GM12873 (cell line): ENCODE measurements at regions not wholly inside any gene's neighbourhood (a gene's known extent, or its start where the extent isn't known, plus 50 kb on each side); places are given as distances from the start of the nearest gene placed in this dataset.

Experiments
- TF ChIP-seq, protein P1 (sequence below): IDR thresholded peaks from 2 replicates; pipeline ENCODE4 v1.5.1; 2012; ENCODE audit warnings: low read depth, mild to moderate bottlenecking, moderate library complexity, low read length, control low read depth; ENCODE audit not compliant: insufficient read depth; ENCODE audit errors: missing control alignments

DNA sequence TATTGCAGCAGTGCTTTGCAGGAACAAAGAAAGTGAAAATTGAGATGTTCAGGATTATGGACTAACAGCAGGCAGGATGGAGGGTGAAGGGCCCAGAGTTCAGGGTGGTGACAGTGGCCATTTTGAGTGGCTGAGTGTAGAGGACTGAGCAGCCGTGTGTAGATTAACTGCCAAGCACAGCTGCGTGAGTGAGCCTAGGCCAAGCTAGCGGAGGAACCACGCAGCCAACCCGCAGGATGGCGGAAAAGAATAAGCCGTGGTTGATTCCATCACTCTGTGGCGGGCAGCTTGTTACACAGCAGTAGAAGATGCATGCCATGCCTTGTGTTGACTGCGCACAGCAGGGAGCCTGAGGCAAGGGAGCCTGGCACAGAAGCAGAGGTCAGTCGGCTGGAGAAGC is 102.5 kb upstream of the KIF26B start:
- TF ChIP-seq, protein P1, sequence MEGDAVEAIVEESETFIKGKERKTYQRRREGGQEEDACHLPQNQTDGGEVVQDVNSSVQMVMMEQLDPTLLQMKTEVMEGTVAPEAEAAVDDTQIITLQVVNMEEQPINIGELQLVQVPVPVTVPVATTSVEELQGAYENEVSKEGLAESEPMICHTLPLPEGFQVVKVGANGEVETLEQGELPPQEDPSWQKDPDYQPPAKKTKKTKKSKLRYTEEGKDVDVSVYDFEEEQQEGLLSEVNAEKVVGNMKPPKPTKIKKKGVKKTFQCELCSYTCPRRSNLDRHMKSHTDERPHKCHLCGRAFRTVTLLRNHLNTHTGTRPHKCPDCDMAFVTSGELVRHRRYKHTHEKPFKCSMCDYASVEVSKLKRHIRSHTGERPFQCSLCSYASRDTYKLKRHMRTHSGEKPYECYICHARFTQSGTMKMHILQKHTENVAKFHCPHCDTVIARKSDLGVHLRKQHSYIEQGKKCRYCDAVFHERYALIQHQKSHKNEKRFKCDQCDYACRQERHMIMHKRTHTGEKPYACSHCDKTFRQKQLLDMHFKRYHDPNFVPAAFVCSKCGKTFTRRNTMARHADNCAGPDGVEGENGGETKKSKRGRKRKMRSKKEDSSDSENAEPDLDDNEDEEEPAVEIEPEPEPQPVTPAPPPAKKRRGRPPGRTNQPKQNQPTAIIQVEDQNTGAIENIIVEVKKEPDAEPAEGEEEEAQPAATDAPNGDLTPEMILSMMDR, result no peak

DNA sequence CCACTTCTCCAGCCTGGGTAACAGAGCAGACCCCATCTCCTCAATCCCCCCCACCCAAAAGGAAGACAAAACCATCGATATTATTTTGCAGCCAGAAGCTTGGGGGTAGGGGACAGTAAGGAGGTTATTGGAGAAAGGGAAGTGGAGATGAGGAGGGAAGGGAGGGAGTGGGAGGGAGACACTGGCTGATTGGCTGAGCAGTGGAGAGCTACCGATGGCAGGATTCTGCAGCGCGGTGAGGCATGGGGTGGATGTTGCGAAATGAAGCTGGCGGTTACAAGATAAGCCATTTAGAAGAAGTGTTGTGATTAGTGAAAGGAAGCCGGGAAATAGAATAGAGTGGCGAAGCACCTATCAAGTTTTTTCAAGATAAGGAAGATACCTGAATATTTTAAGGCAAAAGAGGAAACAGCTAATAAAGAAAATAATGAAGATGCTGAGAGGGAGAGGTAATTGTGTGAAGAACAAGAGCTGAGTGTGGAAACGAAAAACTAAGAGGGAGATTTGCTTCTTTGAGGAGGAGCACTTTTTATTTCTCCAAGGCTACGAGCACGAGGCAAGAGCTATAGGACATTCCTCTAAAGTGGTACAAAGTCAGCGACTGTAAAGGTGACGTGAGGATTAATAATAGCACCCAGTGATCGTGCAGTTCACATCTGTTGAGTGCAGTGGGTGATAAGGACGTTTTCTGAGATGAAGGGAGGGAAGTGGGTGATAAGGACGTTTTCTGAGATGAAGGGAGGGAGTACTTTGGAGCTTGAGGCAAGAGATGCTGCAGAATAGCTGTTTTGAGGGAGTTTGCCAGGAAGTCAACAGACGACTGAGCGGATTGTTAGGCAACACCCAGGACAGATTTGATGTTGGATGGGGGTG is 103.2 kb upstream of the KIF26B start:
- TF ChIP-seq, protein P1, result no peak

GRCh38 chr1:245046769-245047168 is 108.0 kb upstream of the KIF26B start:
- TF ChIP-seq, protein P1, result no peak

DNA sequence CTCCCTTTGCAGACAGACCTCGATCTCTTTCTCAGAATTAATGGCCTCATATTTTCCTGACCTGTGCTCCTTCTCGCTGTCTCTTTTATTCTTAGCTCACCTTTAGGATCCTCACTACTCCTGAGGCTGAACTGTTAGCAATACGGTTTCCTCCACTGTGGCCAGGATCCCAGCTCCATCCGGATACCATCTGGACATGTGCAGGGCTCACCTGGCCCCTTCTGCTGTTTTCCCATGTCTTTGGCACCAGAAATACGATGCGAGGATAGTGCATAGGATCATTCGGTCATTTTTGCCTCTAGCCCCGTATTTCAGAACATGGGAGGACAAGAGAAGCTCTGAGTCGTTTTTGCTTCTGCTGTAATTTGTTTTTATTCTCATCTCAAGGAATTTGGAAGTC is 108.5 kb upstream of the KIF26B start:
- TF ChIP-seq, protein P1, result no peak

DNA sequence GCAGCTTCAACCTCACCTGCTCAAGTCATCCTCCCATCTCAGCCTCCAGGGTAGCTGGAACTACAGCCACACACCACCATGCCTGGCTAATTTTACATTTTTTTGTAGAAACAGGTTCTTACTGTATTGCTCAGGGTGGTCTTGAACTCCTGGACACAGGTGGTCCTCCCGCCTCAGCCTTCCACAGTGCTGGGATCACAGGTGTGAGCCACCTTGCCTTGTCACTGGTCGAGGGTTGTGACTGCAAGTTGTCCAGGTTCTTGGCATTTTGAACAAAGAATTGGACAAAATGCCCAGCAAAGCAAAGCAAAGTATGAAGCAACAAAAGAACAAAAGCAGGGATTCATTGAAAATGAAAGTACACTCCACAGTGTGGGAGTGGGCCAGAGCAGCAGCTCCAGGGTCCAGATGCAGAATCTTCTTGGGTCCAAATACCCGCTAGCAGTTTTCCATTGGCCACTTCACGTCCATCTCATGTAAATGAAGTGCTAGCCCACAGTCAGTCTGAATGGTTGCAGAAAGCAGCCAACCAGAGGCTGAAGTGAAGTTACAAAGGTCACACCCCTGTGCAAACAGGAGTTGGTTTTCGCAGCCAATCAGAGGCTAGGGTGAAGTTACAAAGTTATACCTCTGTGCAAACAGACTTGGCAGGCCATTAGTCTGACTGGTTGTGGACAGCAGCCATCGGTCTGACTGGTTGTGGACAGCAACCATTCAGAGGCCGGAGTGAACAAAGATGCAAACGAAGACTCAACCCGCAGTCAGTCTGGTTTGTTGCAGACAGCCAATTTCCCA is 109.5 kb upstream of the KIF26B start:
- TF ChIP-seq, protein P1, result no peak

GRCh38 chr1:245043611-245043940 is 111.2 kb upstream of the KIF26B start:
- TF ChIP-seq, protein P1, result no peak

DNA sequence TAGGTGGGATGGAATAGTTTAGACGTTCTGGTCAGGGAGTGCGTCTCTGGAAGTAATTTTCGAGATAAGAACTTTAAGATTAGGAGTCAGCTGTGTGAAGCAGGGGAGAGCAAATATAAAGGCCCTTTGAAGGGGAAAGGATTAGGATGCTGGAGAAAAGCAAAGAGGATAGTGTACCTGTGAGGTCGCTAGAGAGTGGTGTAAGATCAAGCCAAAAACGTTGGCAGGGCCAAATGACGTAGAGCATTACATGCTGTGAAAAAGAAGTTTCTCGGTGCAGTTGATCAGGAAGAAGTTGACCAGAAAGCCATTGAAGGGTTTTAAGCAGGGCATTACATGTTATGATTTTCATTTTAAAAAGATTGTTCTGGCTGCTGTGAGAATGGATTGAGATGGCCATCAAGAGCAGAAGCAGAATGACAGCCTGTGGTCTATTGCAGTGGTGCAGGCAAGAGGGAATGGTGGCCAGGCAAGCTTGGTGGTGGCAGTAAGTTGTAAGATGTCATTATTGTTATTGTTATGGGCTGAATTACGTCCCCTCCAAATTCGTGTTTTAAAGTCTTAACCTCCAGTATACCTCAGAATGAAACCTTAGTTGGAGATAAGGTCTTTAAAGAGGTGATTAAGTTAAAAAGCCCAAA is 113.6 kb upstream of the KIF26B start:
- TF ChIP-seq, protein P1, result no peak
